22Rv1 (cell line): ENCODE measurements at regions not wholly inside any gene's neighbourhood (a gene's known extent, or its start where the extent isn't known, plus 50 kb on each side); places are given as distances from the start of the nearest gene placed in this dataset.

Experiments used
- H3K27ac ChIP-seq: fragments of 450-650 bp; 2 replicates; pipeline ENCODE4 v1.5.1; 2017
- CTCF ChIP-seq: fragments of 450-650 bp; IDR thresholded peaks from 2 replicates; pipeline ENCODE4 v1.5.1; 2017; ENCODE audit warnings: mild to moderate bottlenecking
- ZFX ChIP-seq: fragments of 450-650 bp; IDR thresholded peaks from 2 replicates; pipeline ENCODE4 v1.6.1; 2017; ENCODE audit warnings: antibody characterized with exemption, borderline replicate concordance

- TF ChIP-seq ZFX (no peak), CTCF (no peak)
- H3K27ac ChIP-seq: no peak overlapping the region
Observed at GRCh38 chr13:30135351-30135750, 172.0 kb downstream of the KATNAL1 start.

GRCh38 chr13:30134578-30134977 lies 172.8 kb downstream of the KATNAL1 start:
- TF ChIP-seq CTCF (no peak), ZFX (no peak)
- H3K27ac ChIP-seq: no peak overlapping the region

GRCh38 chr13:30133996-30134395 lies 173.4 kb downstream of the KATNAL1 start:
- TF ChIP-seq CTCF (no peak), ZFX (no peak)
- no peak overlapping the region for H3K27ac ChIP-seq

- no peak for TF ChIP-seq ZFX
- no peak for TF ChIP-seq CTCF
- no peak overlapping the region for H3K27ac ChIP-seq
Observed at GRCh38 chr13:30133554-30133912, 173.8 kb downstream of the KATNAL1 start.

- TF ChIP-seq ZFX (no peak), CTCF (peak; percentile 90)
- H3K27ac ChIP-seq: no peak overlapping the region
Observed at GRCh38 chr13:30132623-30133553, 174.5 kb downstream of the KATNAL1 start.

- H3K27ac ChIP-seq: no peak overlapping the region
- TF ChIP-seq ZFX (no peak), CTCF (no peak)
Observed at GRCh38 chr13:30129411-30129810, 177.9 kb downstream of the KATNAL1 start.

GRCh38 chr13:30128591-30128990 lies 178.8 kb downstream of the KATNAL1 start:
- no peak overlapping the region for H3K27ac ChIP-seq
- no peak for TF ChIP-seq CTCF
- TF ChIP-seq ZFX: no peak
